GM19328 (cell line): ENCODE measurements at regions not wholly inside any gene's neighbourhood (a gene's known extent, or its start where the extent isn't known, plus 50 kb on each side); places are given as distances from the start of the nearest gene placed in this dataset.

ENCODE experiments used
- ATAC-seq: cut with Tn5 transposase; IDR thresholded peaks from one replicate; pipeline ENCODE4 v1.9.1; 2021; ENCODE audit warnings: mild to moderate bottlenecking, moderate library complexity; ENCODE audit not compliant: unreplicated experiment

DNA sequence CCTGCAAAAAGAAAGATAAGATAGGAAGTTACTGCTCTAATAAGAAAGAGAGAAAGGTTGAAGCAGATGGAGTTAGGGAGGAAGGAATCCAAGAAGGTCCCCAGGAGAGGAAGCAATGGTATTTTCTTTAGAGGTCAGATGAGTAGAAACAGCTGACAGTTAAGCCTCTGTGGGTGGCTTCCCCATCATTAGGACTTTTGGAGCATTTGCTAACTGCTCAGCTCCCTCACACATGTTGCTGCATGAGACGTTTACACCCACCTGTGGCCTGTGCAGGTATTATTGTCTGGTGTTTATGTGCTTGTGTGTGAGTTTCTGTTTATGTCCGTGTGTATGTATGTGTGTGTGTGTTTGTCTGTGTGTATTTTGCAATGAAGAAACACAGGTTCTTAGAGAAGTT, 346.8 kb downstream of the RAB28 start:
- ATAC-seq = no peak

- ATAC-seq = no peak
Measured at GRCh38 chr4:13133700-13134099, 350.4 kb downstream of the RAB28 start.

DNA sequence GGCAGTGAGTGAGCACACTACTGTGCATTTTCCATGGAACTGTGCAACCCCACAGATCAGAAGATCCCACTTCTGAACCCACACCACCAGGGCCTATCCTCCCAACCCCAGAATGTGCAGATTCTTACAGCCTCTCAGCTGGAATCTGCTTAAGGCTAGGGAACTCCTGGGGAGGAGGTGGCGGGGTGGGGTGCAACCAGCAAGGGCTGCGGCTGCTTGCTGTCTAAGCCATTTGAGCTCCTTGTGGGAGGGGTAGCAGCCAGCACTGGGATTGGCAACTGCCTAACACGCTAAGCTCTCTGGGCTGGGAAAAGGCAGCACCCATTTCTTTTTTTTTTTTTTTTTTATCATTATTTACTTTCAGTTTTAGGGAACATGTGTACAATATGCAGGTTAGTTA, 353.3 kb downstream of the RAB28 start:
- ATAC-seq = no peak

GRCh38 chr4:13129095-13129494, 355.0 kb downstream of the RAB28 start:
- no peak for ATAC-seq

DNA sequence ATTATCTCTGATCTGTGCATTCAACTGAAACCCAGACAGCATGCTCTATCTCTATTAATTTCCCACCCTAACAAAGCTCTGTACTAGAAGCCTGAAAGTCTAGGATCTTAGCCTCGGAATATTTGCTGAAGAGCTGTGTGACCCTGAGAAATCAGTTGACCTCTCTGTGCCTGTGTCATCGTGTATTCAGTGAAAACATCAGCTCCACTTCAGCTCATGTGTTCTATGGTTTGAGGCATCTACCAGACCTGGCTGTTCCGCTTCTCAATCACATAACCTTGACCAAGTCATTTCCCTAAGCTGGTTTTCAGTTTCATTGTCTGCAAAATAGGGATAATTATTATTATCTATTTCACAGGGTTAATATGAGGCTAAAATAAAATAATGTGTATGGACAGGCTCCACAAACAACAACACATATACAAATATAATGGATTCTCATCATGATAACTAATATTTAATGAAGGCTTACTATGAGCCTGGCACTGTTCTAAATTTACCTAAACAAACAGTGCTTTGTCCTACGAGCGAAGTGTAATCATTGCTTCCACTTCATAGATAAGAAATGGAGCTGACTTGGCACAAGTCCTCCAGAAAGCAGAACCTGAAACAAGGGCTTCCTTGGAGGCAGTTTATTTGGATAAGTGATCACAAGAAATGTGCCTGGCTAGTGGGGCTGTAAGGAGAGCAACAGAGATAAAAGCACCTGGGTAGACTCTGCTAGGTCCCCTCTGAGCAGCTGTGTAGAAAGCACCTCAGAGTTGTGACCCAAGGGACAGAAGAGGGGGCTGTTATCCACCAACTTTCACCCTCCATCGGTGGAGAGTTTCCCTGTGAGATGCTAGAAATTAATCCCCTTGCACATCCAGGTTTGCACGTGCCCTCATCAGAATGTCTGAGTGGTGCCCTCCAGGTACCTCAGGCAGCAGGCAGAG, 356.9 kb downstream of the RAB28 start:
- ATAC-seq = no peak

GRCh38 chr4:13118633-13119032, 365.5 kb downstream of the RAB28 start:
- ATAC-seq = no peak

DNA sequence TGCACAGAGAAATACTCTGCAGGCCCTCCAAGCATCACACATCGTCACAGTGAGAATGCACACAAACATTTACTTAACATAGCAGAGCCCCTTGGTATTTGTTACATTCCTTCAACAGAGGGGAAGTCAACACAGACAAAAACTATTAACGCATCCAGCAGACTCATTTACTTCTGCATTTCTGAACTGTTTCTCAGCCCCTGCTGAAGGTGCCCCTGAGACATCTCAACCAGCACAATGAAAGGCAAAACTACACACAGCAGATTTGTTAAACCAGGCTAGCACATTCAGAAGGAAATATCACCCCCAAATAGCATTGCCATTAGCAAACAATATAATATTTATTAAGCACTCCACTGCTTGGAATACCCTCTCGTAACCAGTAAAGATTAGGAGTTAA, 367.0 kb downstream of the RAB28 start:
- ATAC-seq = no peak

DNA sequence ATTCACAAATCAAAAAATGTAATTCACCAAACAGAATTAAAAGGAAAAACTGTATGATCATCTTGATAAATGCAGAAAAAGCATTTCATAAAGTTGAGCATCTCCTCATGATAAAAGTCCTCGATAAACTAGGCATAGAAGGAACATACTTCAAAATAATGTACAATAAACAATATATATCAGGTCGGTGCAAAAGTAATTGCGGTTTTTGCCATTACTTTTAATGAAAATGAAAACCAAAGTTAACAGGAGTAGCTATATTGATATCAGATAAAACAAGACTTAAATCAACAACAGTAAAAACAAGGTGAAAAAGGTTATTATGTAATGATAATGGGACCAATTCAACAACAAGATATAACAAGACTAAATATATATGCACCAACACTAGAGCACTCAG, 372.1 kb downstream of the RAB28 start:
- ATAC-seq = no peak

DNA sequence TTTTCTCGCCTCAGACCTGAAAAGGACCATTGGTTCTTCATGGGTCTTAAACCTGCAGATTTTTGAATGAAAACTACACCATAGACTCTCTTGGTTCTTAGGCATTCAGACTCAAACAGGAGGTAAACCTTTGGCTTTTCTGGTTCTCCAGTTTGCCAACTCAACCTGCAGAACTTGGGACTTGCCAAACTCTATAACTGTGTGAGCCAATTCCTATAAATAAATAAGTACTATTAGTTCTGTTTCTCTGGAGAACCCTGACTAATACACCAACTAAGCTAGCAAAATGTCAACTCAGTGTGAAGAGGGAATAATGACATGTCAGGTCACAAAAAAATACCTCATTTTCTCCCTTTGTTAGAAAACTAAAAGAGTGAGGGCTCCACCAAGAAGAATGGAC, 374.6 kb downstream of the RAB28 start:
- no peak for ATAC-seq

GRCh38 chr4:13108096-13108495, 376.0 kb downstream of the RAB28 start:
- no peak for ATAC-seq

- ATAC-seq = no peak
Measured at GRCh38 chr4:13103382-13104015, 380.6 kb downstream of the RAB28 start.

DNA sequence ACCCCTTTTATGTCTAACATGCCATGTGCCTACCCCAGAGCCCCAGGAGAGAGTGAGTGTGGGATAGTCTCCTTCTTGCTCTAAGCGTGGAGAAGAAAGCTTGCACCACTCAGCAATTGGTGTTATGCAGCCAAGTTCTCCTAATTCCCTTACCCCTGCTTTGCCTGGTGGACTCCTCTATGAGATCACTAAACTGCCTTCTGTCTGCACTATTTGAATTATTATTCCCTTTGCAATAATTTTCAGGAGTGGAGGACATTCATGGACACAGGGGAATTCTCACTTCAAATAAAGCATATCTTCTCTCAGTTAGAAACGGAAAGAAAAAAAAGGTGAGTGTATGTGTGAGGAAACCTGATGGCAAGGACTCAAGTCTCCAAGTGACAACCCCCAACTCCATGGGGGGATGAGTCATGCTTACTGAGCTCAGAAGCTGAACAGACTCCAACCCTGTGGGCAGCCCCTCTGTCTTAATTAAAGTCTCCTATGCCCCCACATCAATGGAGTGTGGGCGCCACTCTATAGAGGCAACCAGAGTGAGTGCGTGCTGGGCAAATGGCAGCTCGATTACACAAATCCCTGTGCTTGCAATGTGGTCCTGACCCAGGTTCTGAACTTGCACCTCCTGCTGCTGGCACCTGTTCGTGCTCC, 381.9 kb downstream of the RAB28 start:
- ATAC-seq = no peak

DNA sequence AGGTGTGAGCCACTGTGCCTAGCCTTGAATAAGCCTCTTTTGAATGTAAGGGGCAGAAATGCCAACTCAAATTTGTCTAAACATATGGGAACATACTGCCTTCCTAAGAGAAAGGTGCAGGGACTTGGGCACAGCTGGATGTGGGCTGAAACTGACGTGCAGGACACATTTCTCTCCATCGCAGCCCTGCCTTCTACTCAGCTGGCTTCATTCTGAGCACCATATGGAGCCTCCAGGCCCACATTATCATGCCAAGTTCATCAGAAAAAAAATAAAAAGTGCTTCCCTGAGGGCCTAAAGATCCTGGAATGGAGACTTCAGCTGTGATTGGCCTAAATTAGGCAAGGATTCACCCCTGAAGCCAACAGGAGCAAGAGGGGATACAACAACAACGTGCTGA, 386.2 kb downstream of the RAB28 start:
- ATAC-seq = no peak

- ATAC-seq = no peak
Measured at GRCh38 chr4:13095722-13096121, 388.4 kb downstream of the RAB28 start.

DNA sequence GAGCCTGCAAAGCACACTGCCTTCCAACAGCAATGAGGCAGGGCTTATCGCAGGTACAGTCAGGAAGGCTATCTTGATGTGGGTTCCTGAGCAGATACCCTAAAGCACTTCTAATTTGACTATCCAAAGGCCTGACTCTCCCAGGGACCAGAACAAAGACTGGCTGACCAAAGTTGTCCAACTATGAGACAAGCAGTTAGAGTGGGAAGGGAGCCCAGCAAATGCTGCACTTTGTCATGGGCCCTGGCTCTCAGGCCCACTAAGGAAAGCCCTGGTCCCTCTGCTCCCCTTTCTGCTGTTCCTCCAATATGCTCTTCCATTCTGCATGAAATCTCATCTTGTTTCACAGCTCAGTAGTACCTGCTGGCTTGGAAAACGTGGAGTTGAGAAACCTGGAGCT, 391.0 kb downstream of the RAB28 start:
- ATAC-seq = no peak

DNA sequence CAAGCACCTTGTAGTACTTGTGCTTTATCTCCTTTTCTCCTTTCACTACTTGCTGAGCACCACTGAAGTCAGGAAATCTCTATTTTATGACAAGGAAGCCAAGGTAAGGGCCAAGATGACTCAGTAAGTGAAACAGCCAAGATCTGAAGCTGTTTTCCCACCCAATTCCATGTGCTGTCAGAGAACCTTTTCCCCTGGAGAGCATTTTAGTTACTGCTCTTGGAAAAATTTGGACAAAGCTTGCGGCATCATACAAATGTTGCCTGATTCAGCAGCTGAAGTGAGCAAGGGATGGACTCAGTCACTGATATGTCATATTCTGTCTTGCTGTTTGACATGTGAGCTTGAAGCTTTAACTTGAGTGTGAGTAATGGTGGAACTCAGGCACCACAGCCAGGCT, 391.4 kb downstream of the RAB28 start:
- ATAC-seq = no peak

GRCh38 chr4:13089659-13089998, 394.5 kb downstream of the RAB28 start:
- ATAC-seq = no peak

GRCh38 chr4:13088726-13089658, 395.1 kb downstream of the RAB28 start:
- no peak for ATAC-seq

- ATAC-seq = no peak
Measured at GRCh38 chr4:13087041-13087440, 397.1 kb downstream of the RAB28 start.

GRCh38 chr4:13084210-13084609, 399.9 kb downstream of the RAB28 start:
- no peak for ATAC-seq

GRCh38 chr4:13081830-13082229, 402.3 kb downstream of the RAB28 start:
- ATAC-seq = no peak
